GM20000 (cell line): ENCODE measurements at regions not wholly inside any gene's neighbourhood (a gene's known extent, or its start where the extent isn't known, plus 50 kb on each side); places are given as distances from the start of the nearest gene placed in this dataset.

Source experiments
- DNase-seq: peaks from one replicate; pipeline ENCODE4 v3.0.0; 2012; ENCODE audit warnings: low spot score
- TF ChIP-seq, protein P1 (sequence below): IDR thresholded peaks from 2 replicates; pipeline ENCODE4 v1.5.1; 2012; ENCODE audit warnings: mild to moderate bottlenecking, control low read depth; ENCODE audit errors: extremely low read depth, missing control alignments

DNA sequence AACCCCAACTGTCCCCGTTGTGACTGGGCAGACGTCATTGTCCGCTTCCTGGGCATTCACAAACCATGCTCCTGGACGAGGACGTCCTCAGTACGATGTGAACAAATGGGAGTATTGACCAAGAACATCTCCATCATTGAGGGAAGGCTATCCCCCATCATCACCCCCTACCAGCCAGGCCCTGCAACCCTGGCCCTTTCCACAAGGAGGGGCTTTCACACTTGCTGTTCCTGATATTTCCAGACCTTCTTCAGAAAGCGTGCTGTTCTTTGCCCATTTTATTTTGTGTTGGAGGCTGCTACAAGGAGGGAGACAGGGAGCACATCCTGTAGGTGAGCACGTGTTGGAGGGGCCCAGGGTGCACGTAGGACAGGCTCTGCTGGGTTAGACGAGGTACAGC, 277.0 kb upstream of the LRRC3B start:
- no peak for DNase-seq
- TF ChIP-seq, protein P1, sequence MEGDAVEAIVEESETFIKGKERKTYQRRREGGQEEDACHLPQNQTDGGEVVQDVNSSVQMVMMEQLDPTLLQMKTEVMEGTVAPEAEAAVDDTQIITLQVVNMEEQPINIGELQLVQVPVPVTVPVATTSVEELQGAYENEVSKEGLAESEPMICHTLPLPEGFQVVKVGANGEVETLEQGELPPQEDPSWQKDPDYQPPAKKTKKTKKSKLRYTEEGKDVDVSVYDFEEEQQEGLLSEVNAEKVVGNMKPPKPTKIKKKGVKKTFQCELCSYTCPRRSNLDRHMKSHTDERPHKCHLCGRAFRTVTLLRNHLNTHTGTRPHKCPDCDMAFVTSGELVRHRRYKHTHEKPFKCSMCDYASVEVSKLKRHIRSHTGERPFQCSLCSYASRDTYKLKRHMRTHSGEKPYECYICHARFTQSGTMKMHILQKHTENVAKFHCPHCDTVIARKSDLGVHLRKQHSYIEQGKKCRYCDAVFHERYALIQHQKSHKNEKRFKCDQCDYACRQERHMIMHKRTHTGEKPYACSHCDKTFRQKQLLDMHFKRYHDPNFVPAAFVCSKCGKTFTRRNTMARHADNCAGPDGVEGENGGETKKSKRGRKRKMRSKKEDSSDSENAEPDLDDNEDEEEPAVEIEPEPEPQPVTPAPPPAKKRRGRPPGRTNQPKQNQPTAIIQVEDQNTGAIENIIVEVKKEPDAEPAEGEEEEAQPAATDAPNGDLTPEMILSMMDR = no peak

DNA sequence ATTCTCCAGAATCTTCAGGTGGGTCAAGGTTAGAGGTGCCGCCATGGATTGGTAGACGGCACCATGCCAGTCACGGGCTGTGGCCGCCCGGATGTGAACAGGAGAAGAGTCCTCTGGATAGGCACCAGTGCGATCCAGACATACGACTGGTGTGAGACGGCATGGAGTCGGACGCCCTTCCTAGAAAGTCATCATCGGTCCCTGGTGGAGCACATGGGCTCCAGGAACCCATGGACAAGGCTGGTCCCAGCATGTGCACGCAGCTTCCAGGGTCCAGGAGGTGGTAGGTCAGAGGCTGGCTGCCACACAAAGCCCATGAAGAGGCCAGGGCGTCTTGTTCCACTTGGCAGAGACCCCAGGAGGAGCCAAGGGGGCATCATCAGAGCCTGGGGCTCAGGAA, 276.1 kb upstream of the LRRC3B start:
- TF ChIP-seq, protein P1 = no peak
- no peak for DNase-seq

DNA sequence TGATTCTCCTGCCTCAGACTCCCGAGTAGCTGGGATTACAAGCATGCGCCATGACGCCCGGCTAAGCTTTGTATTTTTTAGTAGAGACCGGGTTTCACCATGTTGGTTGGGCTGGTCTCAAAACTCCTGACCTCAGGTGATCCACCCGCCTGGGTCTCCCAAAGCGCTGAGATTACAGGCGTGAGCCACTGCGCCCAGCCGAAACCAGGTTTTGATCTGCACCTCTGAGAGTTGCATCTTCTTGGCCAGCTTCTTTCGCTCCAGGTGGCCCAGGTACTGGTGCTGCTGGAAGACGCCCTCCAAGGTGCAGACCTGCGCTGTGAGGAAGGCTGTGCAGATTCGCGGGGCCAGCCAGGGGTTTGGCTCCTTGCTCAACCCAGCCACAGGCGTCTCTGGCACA, 275.4 kb upstream of the LRRC3B start:
- TF ChIP-seq, protein P1 = no peak

DNA sequence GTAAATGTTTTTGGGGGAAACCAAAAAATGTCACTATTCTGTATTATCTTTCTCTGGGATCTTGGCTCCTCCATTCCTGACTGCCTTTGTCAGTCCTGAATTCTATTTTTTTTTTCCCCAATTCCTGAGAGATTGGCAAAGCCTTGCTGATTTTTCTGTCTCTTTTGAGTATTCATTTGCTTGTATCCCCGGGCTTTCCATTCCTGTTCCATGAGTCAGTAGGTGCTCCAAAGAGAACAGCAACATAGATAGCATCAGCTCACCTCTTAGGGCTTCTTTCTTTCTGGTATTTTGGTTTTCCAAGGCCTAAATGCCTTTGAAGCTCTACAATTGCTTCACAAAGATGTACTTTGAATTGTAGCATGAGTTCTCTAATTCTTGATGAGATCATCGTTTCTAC, 271.7 kb upstream of the LRRC3B start:
- TF ChIP-seq, protein P1 = no peak
- DNase-seq = no peak

More for the DNA sequence above, 275.4 kb upstream of the LRRC3B start:
- DNase-seq = no peak

DNA sequence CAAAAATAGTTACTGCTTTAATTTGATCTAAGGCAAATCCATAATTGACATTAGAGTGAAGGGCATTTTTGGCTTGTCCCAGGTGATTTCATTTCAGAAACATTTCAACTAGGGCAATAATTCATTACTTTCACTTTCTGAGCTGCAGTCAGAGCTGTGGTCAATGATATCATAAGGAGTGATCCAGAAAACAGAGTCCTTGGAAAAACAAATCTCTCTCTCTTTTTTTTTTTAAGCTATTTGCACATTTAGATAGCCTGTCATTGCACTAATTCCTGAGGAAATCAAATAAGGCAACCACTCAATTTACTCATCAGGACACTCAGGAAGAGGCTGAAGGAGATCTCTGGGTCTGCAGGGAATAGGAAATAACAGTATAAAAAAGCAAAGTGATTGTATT, 269.5 kb upstream of the LRRC3B start:
- TF ChIP-seq, protein P1 = no peak
- no peak for DNase-seq

GRCh38 chr3:26358405-26358804, 264.2 kb upstream of the LRRC3B start:
- DNase-seq = no peak
- TF ChIP-seq, protein P1 = no peak

DNA sequence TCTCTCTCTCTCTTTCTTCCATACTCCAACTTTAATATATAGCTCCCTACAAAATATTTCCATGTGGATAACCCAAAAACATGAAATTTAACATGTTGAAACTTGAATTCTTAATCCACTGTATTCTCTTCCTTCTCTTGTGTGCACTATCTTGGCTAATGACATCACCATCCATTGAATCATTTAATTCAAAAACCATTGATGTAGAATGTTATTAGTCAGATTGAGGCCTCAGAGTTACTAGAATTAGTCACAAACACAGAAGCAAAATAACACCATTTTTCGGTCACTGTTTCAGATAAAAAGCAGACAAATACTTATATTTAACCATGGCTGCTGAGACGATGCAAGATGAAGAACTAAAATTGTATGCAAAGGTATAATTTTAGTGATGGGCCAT, 256.9 kb upstream of the LRRC3B start:
- TF ChIP-seq, protein P1 = no peak

More for the DNA sequence above, 256.9 kb upstream of the LRRC3B start:
- DNase-seq = no peak
